Peyer's patch (tissue), 4 donors: ENCODE measurements at regions not wholly inside any gene's neighbourhood (a gene's known extent, or its start where the extent isn't known, plus 50 kb on each side); places are given as distances from the start of the nearest gene placed in this dataset.
"Not testable (repeated sequence)": the region's sequence is repeated elsewhere in the genome, so short reads cannot be mapped to it uniquely, and the experiment has no call there.

ENCODE experiments used
- DNase-seq, 3 donors: peaks; one replicate each; pipeline ENCODE4 v3.0.0-alpha.2; 2017 to 2019
- H3K27ac ChIP-seq, 4 donors: fragments of 200-600 bp; sonication (generic); one replicate each; pipeline ENCODE4 v1.5.1; 2016 to 2019
- H3K27me3 ChIP-seq, 2 donors: fragments of 200-600 bp; sonication (generic); one replicate each; pipeline ENCODE4 v1.5.1; 2019
- H3K36me3 ChIP-seq, 3 donors: fragments of 200-600 bp; sonication (generic); one replicate each; pipeline ENCODE4 v1.5.1; 2016 to 2019
- H3K4me1 ChIP-seq, 4 donors: fragments of 200-600 bp; sonication (generic); one replicate each; pipeline ENCODE4 v1.5.1; 2016 to 2019
- H3K4me3 ChIP-seq, 4 donors: fragments of 200-600 bp; sonication (generic); 1 replicate in 3 of 4; 2 replicates in 1 of 4; pipeline ENCODE4 v1.5.1; 2016 to 2019; ENCODE audit warnings: mild to moderate bottlenecking in 1 of 4
- H3K9me3 ChIP-seq, 4 donors: fragments of 200-600 bp; sonication (generic); one replicate each; pipeline ENCODE4 v1.5.1; 2016 to 2019; ENCODE audit warnings: mild to moderate bottlenecking in 1 of 4
- CTCF ChIP-seq, 6 experiments: fragments of 450-650 bp in 4 of 6; fragments of 200-600 bp in 2 of 6; sonication (generic) in 1 of 6; IDR thresholded peaks; one replicate each; pipeline ENCODE4 v1.5.1; 2017 to 2019; ENCODE audit warnings: antibody characterized with exemption in 6 of 6, mild to moderate bottlenecking in 3 of 6, moderate library complexity in 1 of 6
- POLR2A ChIP-seq, 2 donors: fragments of 450-650 bp; IDR thresholded peaks; one replicate each; pipeline ENCODE4 v1.5.1; 2017; ENCODE audit warnings: antibody characterized with exemption in 2 of 2, mild to moderate bottlenecking in 2 of 2, moderate library complexity in 2 of 2

- TF ChIP-seq CTCF (IDR thresholded peaks at IDR 0.05), result no peak
- no peak for TF ChIP-seq POLR2A (IDR thresholded peaks at IDR 0.05)
- H3K36me3 ChIP-seq, result no peaks in the 10 kb centered on the region
- H3K4me1 ChIP-seq, result no peaks in the 10 kb centered on the region
- H3K4me3 ChIP-seq, result no peak overlapping the region
- no peak overlapping the region for H3K27ac ChIP-seq
- no peaks in the 10 kb centered on the region for H3K9me3 ChIP-seq
- DNase-seq, result no peak
- H3K27me3 ChIP-seq, result no peaks in the 10 kb centered on the region
Measured at GRCh38 chr5:66443462-66444130, 152.6 kb upstream of the MAST4 start.

DNA sequence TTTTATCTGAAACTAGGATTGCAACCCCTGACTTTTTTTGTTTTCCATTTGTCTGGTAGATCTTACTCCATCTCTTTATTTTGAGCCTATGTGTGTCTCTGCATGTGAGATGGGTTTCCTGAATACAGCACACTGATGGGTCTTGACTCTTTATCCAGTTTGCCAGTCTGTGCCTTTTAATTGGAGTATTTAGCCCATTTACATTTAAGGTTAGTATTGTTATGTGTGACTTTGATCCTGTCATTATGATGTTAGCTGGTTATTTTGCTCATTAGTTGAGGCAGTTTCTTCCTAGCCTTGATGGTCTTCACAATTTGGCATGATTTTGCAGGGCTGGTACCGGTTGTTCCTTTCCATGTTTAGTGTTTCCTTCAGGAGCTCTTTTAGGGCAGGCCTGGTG, 148.1 kb upstream of the MAST4 start:
- not testable (repeated sequence) for H3K27me3 ChIP-seq, H3K9me3 ChIP-seq, H3K4me1 ChIP-seq, H3K27ac ChIP-seq, DNase-seq, H3K4me3 ChIP-seq, H3K36me3 ChIP-seq

DNA sequence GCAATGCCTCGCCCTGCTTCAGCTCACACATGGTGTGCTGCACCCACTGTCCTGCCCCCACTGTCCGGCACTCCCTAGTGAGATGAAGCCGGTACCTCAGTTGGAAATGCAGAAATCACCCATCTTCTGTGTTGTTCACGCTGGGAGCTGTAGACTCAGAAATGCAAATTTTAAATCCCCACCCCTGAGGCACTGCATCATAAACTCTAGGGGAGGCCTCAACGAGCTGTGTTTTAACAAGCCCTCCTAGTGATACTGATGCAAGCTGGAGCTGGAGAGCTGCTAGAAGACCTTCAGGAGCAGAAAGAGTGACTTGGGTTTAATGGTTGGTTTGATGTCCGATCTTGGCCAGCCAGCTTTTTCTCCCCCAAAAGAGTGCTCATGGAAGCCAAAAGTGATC, 146.0 kb upstream of the MAST4 start:
- no peak for TF ChIP-seq POLR2A (IDR thresholded peaks at IDR 0.05)
- no peak for TF ChIP-seq CTCF (IDR thresholded peaks at IDR 0.05)

GRCh38 chr5:66450988-66451387, 145.2 kb upstream of the MAST4 start:
- H3K4me1 ChIP-seq, result no peaks in the 10 kb centered on the region
- no peak overlapping the region for H3K27ac ChIP-seq
- no peak for DNase-seq
- TF ChIP-seq POLR2A (IDR thresholded peaks at IDR 0.05), result no peak
- no peak for TF ChIP-seq CTCF (IDR thresholded peaks at IDR 0.05)
- no peak overlapping the region for H3K4me3 ChIP-seq
- no peaks in the 10 kb centered on the region for H3K27me3 ChIP-seq
- H3K36me3 ChIP-seq, result no peaks in the 10 kb centered on the region
- no peaks in the 10 kb centered on the region for H3K9me3 ChIP-seq

More for the DNA sequence above, 146.0 kb upstream of the MAST4 start:
- Histone ChIP-seq H3K36me3 (no peaks in the 10 kb centered on the region), H3K4me3 (no peak overlapping the region), H3K27me3 (no peaks in the 10 kb centered on the region), H3K27ac (no peak overlapping the region), H3K4me1 (no peaks in the 10 kb centered on the region), H3K9me3 (no peaks in the 10 kb centered on the region)
- no peak for DNase-seq

DNA sequence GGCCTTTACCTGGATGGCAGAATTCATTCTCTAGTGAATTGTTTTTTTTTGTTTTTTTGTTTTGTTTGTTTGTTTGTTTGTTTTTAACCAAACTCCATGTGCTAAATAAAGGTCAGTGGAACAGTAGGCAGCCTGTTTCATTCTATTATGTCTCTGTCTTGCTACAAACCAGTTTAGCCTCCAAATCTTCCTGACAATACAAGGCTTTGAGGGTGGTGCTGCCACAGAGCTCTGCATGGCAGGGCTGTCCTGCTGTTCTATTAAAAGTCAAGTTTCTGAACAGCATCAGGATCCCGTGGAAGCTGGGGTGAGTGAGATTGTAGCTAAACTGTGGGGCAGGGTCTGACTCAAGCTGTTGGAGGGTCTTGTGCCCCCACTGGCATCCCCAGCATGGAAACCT, 144.1 kb upstream of the MAST4 start:
- Histone ChIP-seq H3K4me1 (no peaks in the 10 kb centered on the region), H3K4me3 (no peak overlapping the region), H3K36me3 (no peaks in the 10 kb centered on the region), H3K9me3 (no peaks in the 10 kb centered on the region), H3K27me3 (no peaks in the 10 kb centered on the region), H3K27ac (no peak overlapping the region)
- no peak for DNase-seq
- TF ChIP-seq CTCF (IDR thresholded peaks at IDR 0.05), result no peak
- TF ChIP-seq POLR2A (IDR thresholded peaks at IDR 0.05), result no peak

GRCh38 chr5:66454186-66455078, 141.8 kb upstream of the MAST4 start:
- no peak overlapping the region for H3K4me3 ChIP-seq

More at GRCh38 chr5:66454186-66455078, 141.8 kb upstream of the MAST4 start:
- DNase-seq, result no peak
- Histone ChIP-seq H3K36me3 (no peaks in the 10 kb centered on the region), H3K27ac (no peak overlapping the region), H3K4me1 (no peaks in the 10 kb centered on the region), H3K27me3 (no peaks in the 10 kb centered on the region), H3K9me3 (no peaks in the 10 kb centered on the region)
- TF ChIP-seq CTCF (IDR thresholded peaks at IDR 0.05), result no peak
- no peak for TF ChIP-seq POLR2A (IDR thresholded peaks at IDR 0.05)
